Osteocyte (in vitro differentiated cells): ENCODE measurements at regions not wholly inside any gene's neighbourhood (a gene's known extent, or its start where the extent isn't known, plus 50 kb on each side); places are given as distances from the start of the nearest gene placed in this dataset.

ENCODE experiments used
- DNase-seq: peaks from one replicate; pipeline ENCODE4 v3.0.0; 2021; ENCODE audit warnings: mixed read lengths; ENCODE audit not compliant: unreplicated experiment; ENCODE audit errors: extremely low spot score
- H3K27ac Mint-ChIP-seq: one replicate; pipeline ENCODE4 v1.8.0; 2021; ENCODE audit warnings: mild to moderate bottlenecking, mixed read lengths; ENCODE audit not compliant: unreplicated experiment
- H3K27me3 Mint-ChIP-seq: one replicate; pipeline ENCODE4 v1.8.0; 2021; ENCODE audit warnings: mixed read lengths; ENCODE audit not compliant: unreplicated experiment
- H3K36me3 Mint-ChIP-seq: one replicate; pipeline ENCODE4 v1.8.0; 2021; ENCODE audit warnings: mixed read lengths; ENCODE audit not compliant: unreplicated experiment
- H3K4me1 Mint-ChIP-seq: one replicate; pipeline ENCODE4 v1.8.0; 2021; ENCODE audit warnings: mixed read lengths; ENCODE audit not compliant: unreplicated experiment
- H3K4me3 Mint-ChIP-seq: one replicate; pipeline ENCODE4 v1.8.0; 2021; ENCODE audit warnings: mild to moderate bottlenecking, moderate library complexity, mixed read lengths; ENCODE audit not compliant: unreplicated experiment
- H3K9me3 Mint-ChIP-seq: one replicate; pipeline ENCODE4 v1.8.0; 2021; ENCODE audit warnings: mixed read lengths; ENCODE audit not compliant: unreplicated experiment
- CTCF ChIP-seq: fragments of 200-600 bp; sonication (generic); IDR thresholded peaks from 2 replicates; pipeline ENCODE4 v1.5.0; 2021; ENCODE audit warnings: antibody characterized with exemption, mild to moderate bottlenecking, moderate library complexity

DNA sequence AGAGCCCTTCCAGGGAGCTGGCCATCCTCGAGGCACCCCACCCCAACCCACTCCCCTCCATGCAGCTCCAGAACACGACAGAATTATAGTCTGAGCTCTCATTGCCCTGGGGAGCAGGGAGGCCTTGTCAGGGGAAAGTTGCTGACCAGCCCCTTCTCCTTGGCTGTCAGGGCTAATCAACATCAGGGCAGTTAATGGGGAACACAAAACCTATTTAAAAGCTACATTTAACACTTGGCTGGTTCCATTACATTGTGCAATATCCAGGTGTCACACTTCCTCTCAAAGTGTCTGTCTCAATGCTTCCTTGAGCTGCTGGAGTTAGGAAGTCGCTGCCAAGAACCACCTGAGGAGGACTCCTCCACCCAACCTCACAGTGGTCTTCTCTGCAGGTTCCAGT lies 111.8 kb upstream of the GRIK3 start:
- TF ChIP-seq CTCF = no peak
- no peak overlapping the region for H3K27ac Mint-ChIP-seq
- H3K36me3 Mint-ChIP-seq = no peaks in the 10 kb centered on the region
- peaks cover 12% of the 10 kb centered on the region for H3K9me3 Mint-ChIP-seq
- no peak overlapping the region for H3K4me3 Mint-ChIP-seq
- H3K4me1 Mint-ChIP-seq = no peaks in the 10 kb centered on the region
- DNase-seq = no peak
- H3K27me3 Mint-ChIP-seq = no peaks in the 10 kb centered on the region

GRCh38 chr1:37147392-37147831 lies 113.1 kb upstream of the GRIK3 start:
- Mint-ChIP-seq H3K4me3 (no peak overlapping the region), H3K4me1 (no peaks in the 10 kb centered on the region), H3K27ac (no peak overlapping the region), H3K36me3 (no peaks in the 10 kb centered on the region), H3K27me3 (no peaks in the 10 kb centered on the region), H3K9me3 (peaks cover 8% of the 10 kb centered on the region)
- no peak for TF ChIP-seq CTCF
- peak; percentile 54 for DNase-seq

- Mint-ChIP-seq H3K27ac (no peak overlapping the region), H3K4me3 (no peak overlapping the region), H3K27me3 (no peaks in the 10 kb centered on the region), H3K4me1 (no peaks in the 10 kb centered on the region), H3K9me3 (peaks cover 5% of the 10 kb centered on the region), H3K36me3 (no peaks in the 10 kb centered on the region)
- DNase-seq = peak; percentile 75
- TF ChIP-seq CTCF = no peak
Observed at GRCh38 chr1:37147906-37148305, 113.6 kb upstream of the GRIK3 start.

GRCh38 chr1:37148663-37149062 lies 114.3 kb upstream of the GRIK3 start:
- Mint-ChIP-seq H3K27ac (no peak overlapping the region), H3K4me1 (no peaks in the 10 kb centered on the region), H3K27me3 (no peaks in the 10 kb centered on the region), H3K9me3 (no peaks in the 10 kb centered on the region), H3K36me3 (no peaks in the 10 kb centered on the region), H3K4me3 (no peak overlapping the region)
- TF ChIP-seq CTCF = no peak
- DNase-seq = peak; percentile 48

- Mint-ChIP-seq H3K9me3 (no peaks in the 10 kb centered on the region), H3K4me3 (no peak overlapping the region), H3K4me1 (no peaks in the 10 kb centered on the region), H3K27ac (no peak overlapping the region), H3K27me3 (no peaks in the 10 kb centered on the region), H3K36me3 (no peaks in the 10 kb centered on the region)
- TF ChIP-seq CTCF = no peak
- DNase-seq = peak; percentile 62
Observed at GRCh38 chr1:37149296-37149695, 115.0 kb upstream of the GRIK3 start.
